ENCODE measurements at regions not wholly inside any gene's neighbourhood (a gene's known extent, or its start where the extent isn't known, plus 50 kb on each side); places are given as distances from the start of the nearest gene placed in this dataset.

DNA sequence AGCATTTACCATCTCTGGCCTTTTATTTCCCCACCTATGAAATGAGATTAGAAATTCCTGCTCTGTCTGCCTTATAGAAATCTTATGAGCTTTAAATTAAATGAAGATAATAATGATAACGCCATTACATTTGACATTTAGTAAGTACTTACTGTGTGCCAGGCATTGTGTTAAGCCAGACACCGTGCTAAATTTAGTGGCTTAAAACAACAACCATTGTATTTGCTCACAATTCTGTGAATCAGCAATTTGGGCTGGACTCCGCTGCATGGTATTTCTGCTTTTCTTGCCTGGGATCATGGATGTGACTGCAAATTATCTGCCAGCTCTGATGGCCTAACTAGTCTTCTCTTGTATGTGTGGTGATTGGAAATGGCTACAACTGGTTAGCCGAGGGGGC is 56.4 kb upstream of the CCDC6 start:
- TF ChIP-seq, protein P1, sequence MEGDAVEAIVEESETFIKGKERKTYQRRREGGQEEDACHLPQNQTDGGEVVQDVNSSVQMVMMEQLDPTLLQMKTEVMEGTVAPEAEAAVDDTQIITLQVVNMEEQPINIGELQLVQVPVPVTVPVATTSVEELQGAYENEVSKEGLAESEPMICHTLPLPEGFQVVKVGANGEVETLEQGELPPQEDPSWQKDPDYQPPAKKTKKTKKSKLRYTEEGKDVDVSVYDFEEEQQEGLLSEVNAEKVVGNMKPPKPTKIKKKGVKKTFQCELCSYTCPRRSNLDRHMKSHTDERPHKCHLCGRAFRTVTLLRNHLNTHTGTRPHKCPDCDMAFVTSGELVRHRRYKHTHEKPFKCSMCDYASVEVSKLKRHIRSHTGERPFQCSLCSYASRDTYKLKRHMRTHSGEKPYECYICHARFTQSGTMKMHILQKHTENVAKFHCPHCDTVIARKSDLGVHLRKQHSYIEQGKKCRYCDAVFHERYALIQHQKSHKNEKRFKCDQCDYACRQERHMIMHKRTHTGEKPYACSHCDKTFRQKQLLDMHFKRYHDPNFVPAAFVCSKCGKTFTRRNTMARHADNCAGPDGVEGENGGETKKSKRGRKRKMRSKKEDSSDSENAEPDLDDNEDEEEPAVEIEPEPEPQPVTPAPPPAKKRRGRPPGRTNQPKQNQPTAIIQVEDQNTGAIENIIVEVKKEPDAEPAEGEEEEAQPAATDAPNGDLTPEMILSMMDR (conservative IDR thresholded peaks at IDR 0.05; ENCODE audit: low read length) = no peak
- TF ChIP-seq EZH2phosphoT487 (IDR thresholded peaks at IDR 0.05; ENCODE audit: borderline replicate concordance, low read depth, low read length) = no peak

Data from OCI-LY7 (cell line).